Activated CD4-positive, CD25-positive, alpha-beta regulatory T cell treated with anti-CD3 and anti-CD28 coated beads, Interleukin-2, amount 50 U/mL, for 24 hours (primary cell): ENCODE measurements at regions not wholly inside any gene's neighbourhood (a gene's known extent, or its start where the extent isn't known, plus 50 kb on each side); places are given as distances from the start of the nearest gene placed in this dataset.
"Not testable (repeated sequence)": the region's sequence is repeated elsewhere in the genome, so short reads cannot be mapped to it uniquely, and the experiment has no call there.

Experiments
- ATAC-seq, 2 donors: fragments of 150-1000 bp; cut with Tn5 transposase; one replicate each; pipeline ENCODE4 v1.10.0; 2021; ENCODE audit warnings: mild to moderate bottlenecking in 1 of 2, moderate library complexity in 1 of 2

- ATAC-seq = no peak
These were observed 1067.7 kb upstream of the COX7C start for GRCh38 chr5:85549836-85550599.

GRCh38 chr5:85556464-85556863, 1061.3 kb upstream of the COX7C start:
- no peak for ATAC-seq

- no peak for ATAC-seq
These were observed 1041.1 kb upstream of the COX7C start for GRCh38 chr5:85576666-85577065.

GRCh38 chr5:85587806-85588205, 1029.9 kb upstream of the COX7C start:
- ATAC-seq = not testable (repeated sequence)

GRCh38 chr5:85588268-85588667, 1029.5 kb upstream of the COX7C start:
- ATAC-seq = not testable (repeated sequence)

GRCh38 chr5:85590764-85591163, 1027.0 kb upstream of the COX7C start:
- no peak for ATAC-seq

- no peak for ATAC-seq
These were observed 1026.4 kb upstream of the COX7C start for GRCh38 chr5:85591311-85591710.

GRCh38 chr5:85602843-85603242, 1014.9 kb upstream of the COX7C start:
- ATAC-seq = no peak

- ATAC-seq = no peak
These were observed 1013.4 kb upstream of the COX7C start for GRCh38 chr5:85604378-85604777.

GRCh38 chr5:85604786-85605185, 1013.0 kb upstream of the COX7C start:
- no peak for ATAC-seq

- ATAC-seq = no peak
These were observed 1012.4 kb upstream of the COX7C start for GRCh38 chr5:85605381-85605780.

- ATAC-seq = no peak
These were observed 1003.3 kb upstream of the COX7C start for GRCh38 chr5:85614489-85614888.

- no peak for ATAC-seq
These were observed 996.1 kb upstream of the COX7C start for GRCh38 chr5:85621668-85622067.

GRCh38 chr5:85628153-85628552, 989.6 kb upstream of the COX7C start:
- ATAC-seq = no peak

- not testable (repeated sequence) for ATAC-seq
These were observed 979.1 kb upstream of the COX7C start for GRCh38 chr5:85638495-85639125.

- no peak for ATAC-seq
These were observed 971.7 kb upstream of the COX7C start for GRCh38 chr5:85646036-85646435.

GRCh38 chr5:85646641-85647040, 971.1 kb upstream of the COX7C start:
- no peak for ATAC-seq

- no peak for ATAC-seq
These were observed 970.2 kb upstream of the COX7C start for GRCh38 chr5:85647349-85648127.

GRCh38 chr5:85648495-85648894, 969.2 kb upstream of the COX7C start:
- no peak for ATAC-seq

GRCh38 chr5:85651731-85652130, 966.0 kb upstream of the COX7C start:
- no peak for ATAC-seq

- ATAC-seq = not testable (repeated sequence)
These were observed 963.6 kb upstream of the COX7C start for GRCh38 chr5:85654144-85654543.

GRCh38 chr5:85656050-85656449, 961.7 kb upstream of the COX7C start:
- no peak for ATAC-seq

GRCh38 chr5:85657328-85657727, 960.4 kb upstream of the COX7C start:
- not testable (repeated sequence) for ATAC-seq
